ENCODE measurements at regions not wholly inside any gene's neighbourhood (a gene's known extent, or its start where the extent isn't known, plus 50 kb on each side); places are given as distances from the start of the nearest gene placed in this dataset.
A peak's percentile ranks its signal among the peaks of the same experiment; 100 is the strongest.
"Not testable (repeated sequence)": the region's sequence is repeated elsewhere in the genome, so short reads cannot be mapped to it uniquely, and the experiment has no call there.

DNA sequence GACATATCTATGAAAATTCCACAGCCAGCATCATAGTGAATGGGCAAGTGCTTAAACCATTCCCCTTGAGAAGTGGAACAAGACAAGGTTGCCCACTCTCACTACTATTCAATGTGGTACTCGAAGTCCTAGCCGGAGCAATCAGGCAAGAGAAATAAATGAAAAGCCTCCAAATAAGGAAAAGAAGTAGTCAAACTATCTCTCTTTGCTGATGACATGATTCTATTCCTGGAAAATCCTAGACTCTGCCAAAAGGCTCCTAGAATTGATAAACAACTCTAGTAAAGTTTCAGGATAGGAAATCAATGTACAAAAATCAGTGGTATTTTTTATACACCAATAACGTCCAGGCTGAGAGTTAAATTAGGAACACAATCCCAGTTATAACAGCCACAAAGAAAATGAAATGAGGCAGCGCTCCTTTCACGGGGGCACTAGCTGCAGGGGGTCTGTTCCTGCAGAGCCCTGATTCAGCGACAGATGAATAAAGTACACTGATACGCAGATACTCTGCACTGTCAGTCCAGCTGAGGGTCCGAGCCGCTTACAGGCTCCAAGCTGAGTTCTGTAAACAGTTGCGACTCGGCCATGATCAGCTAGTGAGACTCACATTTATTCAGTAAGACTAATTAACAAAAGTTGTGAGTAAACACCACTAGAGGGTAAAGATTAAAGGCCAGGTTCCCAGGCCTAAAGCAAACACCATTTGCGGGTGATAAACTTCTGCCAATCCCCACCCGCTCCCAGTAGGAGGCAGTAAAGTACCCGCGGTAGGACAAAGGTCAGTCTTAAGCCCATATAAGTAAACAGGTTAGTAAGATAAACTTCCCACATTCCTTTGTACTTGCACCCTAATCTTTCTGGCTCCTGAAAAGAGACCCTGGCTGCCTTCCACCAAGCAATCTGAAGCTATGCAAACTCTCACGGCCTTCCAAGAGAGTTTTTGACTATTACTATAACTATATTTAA lies 290.6 kb upstream of the GRID2 start:
- H3K4me3 ChIP-seq = no peak overlapping the region
- peaks cover 0 to 3% (median 0%) of the 10 kb centered on the region in 12 donors for H3K4me1 ChIP-seq
- ATAC-seq (no peak), DNase-seq (no peak)
- intact Hi-C loops (cut with DNase I) = no loop called here
- H3K27ac ChIP-seq = no peak overlapping the region
- no peak for TF ChIP-seq POLR2A (IDR thresholded peaks at IDR 0.05)
- TF ChIP-seq, protein P1, sequence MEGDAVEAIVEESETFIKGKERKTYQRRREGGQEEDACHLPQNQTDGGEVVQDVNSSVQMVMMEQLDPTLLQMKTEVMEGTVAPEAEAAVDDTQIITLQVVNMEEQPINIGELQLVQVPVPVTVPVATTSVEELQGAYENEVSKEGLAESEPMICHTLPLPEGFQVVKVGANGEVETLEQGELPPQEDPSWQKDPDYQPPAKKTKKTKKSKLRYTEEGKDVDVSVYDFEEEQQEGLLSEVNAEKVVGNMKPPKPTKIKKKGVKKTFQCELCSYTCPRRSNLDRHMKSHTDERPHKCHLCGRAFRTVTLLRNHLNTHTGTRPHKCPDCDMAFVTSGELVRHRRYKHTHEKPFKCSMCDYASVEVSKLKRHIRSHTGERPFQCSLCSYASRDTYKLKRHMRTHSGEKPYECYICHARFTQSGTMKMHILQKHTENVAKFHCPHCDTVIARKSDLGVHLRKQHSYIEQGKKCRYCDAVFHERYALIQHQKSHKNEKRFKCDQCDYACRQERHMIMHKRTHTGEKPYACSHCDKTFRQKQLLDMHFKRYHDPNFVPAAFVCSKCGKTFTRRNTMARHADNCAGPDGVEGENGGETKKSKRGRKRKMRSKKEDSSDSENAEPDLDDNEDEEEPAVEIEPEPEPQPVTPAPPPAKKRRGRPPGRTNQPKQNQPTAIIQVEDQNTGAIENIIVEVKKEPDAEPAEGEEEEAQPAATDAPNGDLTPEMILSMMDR (IDR thresholded peaks at IDR 0.05) = peak in 4 of 12 donors; percentile 7 to 32 (median 12)
- H3K27me3 ChIP-seq = no peaks in the 10 kb centered on the region
- 27 to 31% (median 31%) methylated on average over 16 of the region's 16 CpGs for WGBS, 4 donors
- H3K9me3 ChIP-seq = no peaks in the 10 kb centered on the region
- no peaks in the 10 kb centered on the region for H3K36me3 ChIP-seq

DNA sequence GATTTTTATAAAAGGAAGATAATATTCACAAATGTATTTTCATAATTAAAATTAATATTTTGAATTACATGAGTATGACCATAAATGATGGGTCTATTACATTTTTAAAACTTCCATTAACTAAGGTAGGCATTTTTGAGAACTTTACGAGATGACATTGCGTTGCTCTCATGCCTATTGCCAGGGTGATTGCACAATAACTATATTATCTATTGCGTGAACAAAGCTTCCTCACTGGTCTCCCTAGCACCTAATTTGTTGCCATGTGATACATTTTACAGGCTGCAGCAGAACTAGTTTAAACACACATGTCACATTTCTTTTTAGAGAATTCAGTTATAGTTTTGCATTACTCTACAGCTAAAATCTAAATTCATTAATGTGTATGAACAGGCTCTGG lies 289.7 kb upstream of the GRID2 start:
- WGBS, 4 donors = 50 to 83% (median 67%) methylated on average over 3 of the region's 3 CpGs
- H3K9me3 ChIP-seq = no peaks in the 10 kb centered on the region
- intact Hi-C loops (cut with DNase I) = no loop called here

DNA sequence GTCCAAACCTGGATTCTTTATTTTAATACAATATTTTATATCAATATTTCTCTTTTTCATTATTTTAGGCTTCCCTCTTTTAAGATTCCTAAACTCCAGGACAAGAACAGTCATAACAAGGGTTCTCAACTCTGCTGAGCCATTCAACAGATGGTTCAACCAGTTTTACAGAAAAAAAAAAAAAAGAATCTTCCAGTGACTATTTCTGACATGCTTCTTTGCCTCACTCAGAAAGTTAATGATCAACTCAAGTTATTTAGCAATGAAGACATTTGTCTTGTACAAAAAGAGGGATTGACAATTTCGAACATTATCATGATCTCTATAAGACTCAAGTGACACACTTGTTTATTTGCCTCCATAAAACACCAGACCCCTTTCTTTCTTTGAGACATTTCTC lies 282.6 kb upstream of the GRID2 start:
- WGBS, 4 donors = 69 to 83% (median 74%) methylated on average over 1 of the region's 1 CpG
- DNase-seq (no peak), ATAC-seq (no peak)
- no peaks in the 10 kb centered on the region for H3K36me3 ChIP-seq
- no peaks in the 10 kb centered on the region for H3K9me3 ChIP-seq
- no peaks in the 10 kb centered on the region for H3K4me1 ChIP-seq
- no peaks in the 10 kb centered on the region for H3K27me3 ChIP-seq
- H3K4me3 ChIP-seq = no peak overlapping the region
- no peak for TF ChIP-seq POLR2A (IDR thresholded peaks at IDR 0.05)
- TF ChIP-seq, protein P1 (IDR thresholded peaks at IDR 0.05) = no peak
- no peak overlapping the region for H3K27ac ChIP-seq
- intact Hi-C loops (cut with DNase I) = no loop called here

More for the DNA sequence above, 289.7 kb upstream of the GRID2 start:
- no peaks in the 10 kb centered on the region for H3K36me3 ChIP-seq
- no peak overlapping the region for H3K4me3 ChIP-seq
- no peak for TF ChIP-seq POLR2A (IDR thresholded peaks at IDR 0.05)
- TF ChIP-seq, protein P1 (IDR thresholded peaks at IDR 0.05) = no peak
- no peak overlapping the region for H3K27ac ChIP-seq
- peaks cover 0 to 3% (median 0%) of the 10 kb centered on the region in 12 donors for H3K4me1 ChIP-seq
- no peaks in the 10 kb centered on the region for H3K27me3 ChIP-seq
- DNase-seq (no peak), ATAC-seq (no peak)

DNA sequence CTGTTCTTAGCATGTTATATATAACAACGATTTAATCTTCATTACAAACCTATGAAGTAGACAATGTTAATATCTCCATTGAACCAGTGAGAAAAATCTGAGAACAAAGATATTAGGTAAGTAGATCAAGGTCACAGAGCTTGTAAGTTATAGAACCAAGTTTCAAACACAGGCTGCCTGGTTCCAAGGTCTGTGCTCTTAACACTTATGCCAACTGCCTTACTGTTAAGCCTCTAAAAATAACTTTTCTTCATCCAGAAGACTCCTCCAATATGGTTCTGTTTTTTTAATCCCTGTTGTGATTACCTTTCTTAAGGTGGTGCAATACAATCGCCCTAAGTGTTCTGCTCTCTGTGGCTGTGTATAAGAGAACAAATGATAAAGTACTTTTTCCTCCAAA lies 282.0 kb upstream of the GRID2 start:
- no peaks in the 10 kb centered on the region for H3K36me3 ChIP-seq
- H3K27me3 ChIP-seq = no peaks in the 10 kb centered on the region
- H3K9me3 ChIP-seq = no peaks in the 10 kb centered on the region
- intact Hi-C loops (cut with DNase I) = no loop called here
- ATAC-seq (peak in 2 of 4 donors; percentile 39 to 49), DNase-seq (no peak)
- H3K27ac ChIP-seq = no peak overlapping the region
- no peak for TF ChIP-seq POLR2A (IDR thresholded peaks at IDR 0.05)
- TF ChIP-seq, protein P1 (IDR thresholded peaks at IDR 0.05) = no peak
- H3K4me3 ChIP-seq = no peak overlapping the region
- 59 to 72% (median 66%) methylated on average over 2 of the region's 2 CpGs for WGBS, 4 donors
- H3K4me1 ChIP-seq = no peaks in the 10 kb centered on the region

DNA sequence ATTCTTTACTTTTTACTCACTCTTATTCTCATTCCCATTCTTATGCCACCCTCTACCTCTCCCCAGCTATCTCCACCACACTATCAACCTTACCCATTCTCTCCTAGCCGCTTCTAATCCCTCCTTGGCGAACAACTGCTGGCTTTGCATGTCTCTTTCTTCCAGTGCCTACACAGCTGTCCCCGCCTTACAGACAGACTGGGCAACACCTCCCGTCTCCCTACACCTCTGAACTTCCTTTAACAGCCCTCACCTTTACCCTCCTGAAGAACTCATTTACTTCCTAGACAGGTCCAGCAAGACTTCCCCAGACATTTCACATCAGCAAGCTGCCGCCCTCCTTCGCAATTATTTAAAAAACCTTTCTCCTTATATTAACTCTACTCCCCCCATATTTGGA lies 274.9 kb upstream of the GRID2 start:
- H3K36me3 ChIP-seq; H3K4me1 ChIP-seq; H3K9me3 ChIP-seq; ATAC-seq; H3K4me3 ChIP-seq; intact Hi-C loops (cut with DNase I); DNase-seq; H3K27me3 ChIP-seq; H3K27ac ChIP-seq: not testable (repeated sequence)
- 77 to 90% (median 86%) methylated on average over 6 of the region's 6 CpGs for WGBS, 4 donors

All from heart left ventricle (tissue), 16 donors.